Calu3 (cell line): ENCODE measurements at regions not wholly inside any gene's neighbourhood (a gene's known extent, or its start where the extent isn't known, plus 50 kb on each side); places are given as distances from the start of the nearest gene placed in this dataset.

Experiments used
- BruUV-seq: library from RNA; stranded (reverse); fragments of 400-500 nt; replicated peaks from 2 replicates; lab custom pipeline; 2021; lab: Mats Ljungman, UMichigan
- CTCF ChIA-PET: fragments of 300-600 bp; sonication (Branson Sonifier 250); formaldehyde crosslinking; loops from one replicate; lab custom pipeline; 2022; ENCODE audit warnings: antibody characterized with exemption; lab: Charles Lee
- DNase-seq: peaks from one replicate; pipeline ENCODE4 v3.0.0; 2022
- H3K27ac Mint-ChIP-seq: one replicate; pipeline ENCODE4 v1.8.0; 2022; ENCODE audit warnings: mixed read lengths; ENCODE audit not compliant: unreplicated experiment
- H3K27me3 Mint-ChIP-seq: one replicate; pipeline ENCODE4 v1.8.0; 2022; ENCODE audit warnings: mixed read lengths; ENCODE audit not compliant: unreplicated experiment
- H3K36me3 Mint-ChIP-seq: one replicate; pipeline ENCODE4 v1.8.0; 2022; ENCODE audit warnings: mild to moderate bottlenecking, moderate library complexity, mixed read lengths; ENCODE audit not compliant: insufficient read depth, unreplicated experiment
- H3K4me1 Mint-ChIP-seq: one replicate; pipeline ENCODE4 v1.8.0; 2022; ENCODE audit warnings: mild to moderate bottlenecking, low read depth, mixed read lengths; ENCODE audit not compliant: unreplicated experiment
- H3K4me3 Mint-ChIP-seq: one replicate; pipeline ENCODE4 v1.8.0; 2022; ENCODE audit warnings: mild to moderate bottlenecking, low read depth, moderate library complexity, mixed read lengths; ENCODE audit not compliant: unreplicated experiment
- H3K9me3 Mint-ChIP-seq: one replicate; pipeline ENCODE4 v1.8.0; 2022; ENCODE audit warnings: low read depth, mixed read lengths; ENCODE audit not compliant: unreplicated experiment
- CTCF ChIP-seq: fragments of 200-600 bp; IDR thresholded peaks from one replicate; pipeline ENCODE4 v1.8.0; 2022; ENCODE audit warnings: antibody characterized with exemption; ENCODE audit not compliant: unreplicated experiment
- intact Hi-C: fragments of 100-400 bp; cut with micrococcal nuclease; formaldehyde crosslinking; loops from one replicate; pipeline ENCODE4 v1.10.0; 2022; ENCODE audit not compliant: unreplicated experiment

- no peaks in the 10 kb centered on the region for H3K27me3 Mint-ChIP-seq
- H3K4me1 Mint-ChIP-seq, result peaks cover 8% of the 10 kb centered on the region
- no peaks in the 10 kb centered on the region for H3K9me3 Mint-ChIP-seq
- no TSS peak for BruUV-seq
- intact Hi-C loops, result no loop called here
- no peak for TF ChIP-seq CTCF
- H3K36me3 Mint-ChIP-seq, result no peaks in the 10 kb centered on the region
- CTCF ChIA-PET, result no interaction called here
- H3K27ac Mint-ChIP-seq, result no peak overlapping the region
- no peak overlapping the region for H3K4me3 Mint-ChIP-seq
- no peak for DNase-seq
These were observed 129.0 kb downstream of the MIAT start for GRCh38 chr22:26786398-26786797.

DNA sequence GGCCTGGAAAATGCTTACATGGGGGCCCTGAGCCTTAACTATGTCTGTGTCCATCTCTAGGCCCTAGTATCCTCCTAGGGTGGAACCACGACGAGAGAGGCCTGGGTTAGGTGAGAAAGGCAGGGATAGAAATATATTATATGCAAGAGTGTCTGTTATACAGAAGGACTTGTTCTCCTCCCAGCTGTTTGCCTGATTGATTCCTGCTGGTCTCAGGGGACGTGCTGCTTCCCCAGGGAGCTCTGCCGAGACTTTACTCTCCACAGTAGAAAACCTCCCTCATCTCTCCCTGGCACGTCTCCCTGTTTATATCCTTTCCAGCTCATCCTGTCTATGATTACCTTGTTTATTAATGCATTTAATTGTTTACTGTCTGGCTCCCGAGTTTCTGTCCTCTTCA lies 132.6 kb downstream of the MIAT start:
- Mint-ChIP-seq H3K36me3 (no peaks in the 10 kb centered on the region), H3K27me3 (no peaks in the 10 kb centered on the region), H3K9me3 (no peaks in the 10 kb centered on the region), H3K4me1 (no peaks in the 10 kb centered on the region), H3K4me3 (no peak overlapping the region), H3K27ac (no peak overlapping the region)
- CTCF ChIA-PET, result no interaction called here
- TF ChIP-seq CTCF, result no peak
- intact Hi-C loops, result no loop called here
- DNase-seq, result no peak
- no TSS peak for BruUV-seq

DNA sequence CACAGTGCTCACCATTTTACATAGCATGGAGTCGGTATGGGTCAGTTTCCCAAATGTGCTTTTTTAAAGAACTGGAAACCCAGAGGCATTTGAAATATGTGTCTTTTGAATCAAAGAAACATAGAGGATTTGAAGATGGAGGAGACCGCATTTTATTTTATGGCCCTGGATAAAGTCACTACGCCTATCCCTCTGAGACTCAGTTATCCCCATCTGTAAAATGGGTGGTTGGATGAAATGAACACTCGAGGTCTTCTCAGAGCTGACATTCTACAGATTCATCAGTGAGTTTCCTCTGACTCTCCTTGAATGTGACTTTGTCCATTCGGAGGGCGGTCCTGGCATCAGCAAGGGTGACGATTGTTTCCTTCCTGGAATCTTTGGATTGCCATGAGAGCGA lies 135.1 kb downstream of the MIAT start:
- BruUV-seq, result no TSS peak
- no peaks in the 10 kb centered on the region for H3K27me3 Mint-ChIP-seq
- TF ChIP-seq CTCF, result no peak
- no peaks in the 10 kb centered on the region for H3K4me1 Mint-ChIP-seq
- no peaks in the 10 kb centered on the region for H3K9me3 Mint-ChIP-seq
- CTCF ChIA-PET, result no interaction called here
- H3K27ac Mint-ChIP-seq, result no peak overlapping the region
- H3K36me3 Mint-ChIP-seq, result no peaks in the 10 kb centered on the region
- no peak for DNase-seq
- no peak overlapping the region for H3K4me3 Mint-ChIP-seq
- intact Hi-C loops, result no loop called here

GRCh38 chr22:26796785-26797184 lies 139.4 kb downstream of the MIAT start:
- CTCF ChIA-PET, result no interaction called here
- Mint-ChIP-seq H3K4me3 (no peak overlapping the region), H3K27ac (no peak overlapping the region), H3K4me1 (no peaks in the 10 kb centered on the region), H3K9me3 (no peaks in the 10 kb centered on the region), H3K36me3 (no peaks in the 10 kb centered on the region), H3K27me3 (no peaks in the 10 kb centered on the region)
- BruUV-seq, result no TSS peak
- no peak for DNase-seq
- intact Hi-C loops, result no loop called here
- no peak for TF ChIP-seq CTCF
